OCI-LY1 (cell line): ENCODE measurements at regions not wholly inside any gene's neighbourhood (a gene's known extent, or its start where the extent isn't known, plus 50 kb on each side); places are given as distances from the start of the nearest gene placed in this dataset.

Experiments used
- CTCF ChIP-seq: fragments of 200-600 bp; sonication (generic), shearing (Covaris generic); IDR thresholded peaks from 2 replicates; pipeline ENCODE4 v1.5.1; 2017; ENCODE audit warnings: mild to moderate bottlenecking, antibody characterized with exemption, low read length, moderate library complexity, mixed read lengths
- EZH2 ChIP-seq: fragments of 200-600 bp; sonication (generic), shearing (Covaris generic); IDR thresholded peaks from 2 replicates; pipeline ENCODE4 v1.8.0; 2017; ENCODE audit warnings: borderline replicate concordance, mixed run types, mild to moderate bottlenecking, antibody characterized with exemption, low read length, moderate library complexity, mixed read lengths

- no peak for TF ChIP-seq CTCF
- TF ChIP-seq EZH2 = no peak
Observed at GRCh38 chr12:132429602-132429945, 60.4 kb upstream of the FBRSL1 start.
